NCI-H1417 treated with DMSO at 0.1 percent for 48 hours (cell line): ENCODE measurements at regions not wholly inside any gene's neighbourhood (a gene's known extent, or its start where the extent isn't known, plus 50 kb on each side); places are given as distances from the start of the nearest gene placed in this dataset.

Experiments
- DNase-seq: peaks from one replicate; lab custom pipeline; 2025; lab: John Stamatoyannopoulos, UW

- no peak for DNase-seq
Observed at GRCh38 chr11:110982214-110982613, 263.3 kb upstream of the POU2AF2 start.

- no peak for DNase-seq
Observed at GRCh38 chr11:110979696-110980095, 265.8 kb upstream of the POU2AF2 start.

GRCh38 chr11:110977661-110978060 is 265.4 kb upstream of the ARHGAP20 start:
- no peak for DNase-seq

- DNase-seq = no peak
Observed at GRCh38 chr11:110974731-110975130, 262.5 kb upstream of the ARHGAP20 start.

GRCh38 chr11:110973401-110973980 is 261.3 kb upstream of the ARHGAP20 start:
- no peak for DNase-seq

- DNase-seq = no peak
Observed at GRCh38 chr11:110972640-110973039, 260.4 kb upstream of the ARHGAP20 start.

- no peak for DNase-seq
Observed at GRCh38 chr11:110972106-110972505, 259.9 kb upstream of the ARHGAP20 start.

GRCh38 chr11:110971140-110971539 is 258.9 kb upstream of the ARHGAP20 start:
- DNase-seq = no peak

- DNase-seq = no peak
Observed at GRCh38 chr11:110968348-110969062, 256.3 kb upstream of the ARHGAP20 start.

GRCh38 chr11:110966131-110966530 is 253.9 kb upstream of the ARHGAP20 start:
- DNase-seq = no peak

GRCh38 chr11:110962921-110963320 is 250.7 kb upstream of the ARHGAP20 start:
- no peak for DNase-seq

- no peak for DNase-seq
Observed at GRCh38 chr11:110960167-110960566, 247.9 kb upstream of the ARHGAP20 start.

- no peak for DNase-seq
Observed at GRCh38 chr11:110958216-110958615, 246.0 kb upstream of the ARHGAP20 start.

- DNase-seq = no peak
Observed at GRCh38 chr11:110955776-110956175, 243.5 kb upstream of the ARHGAP20 start.

GRCh38 chr11:110951950-110952503 is 239.8 kb upstream of the ARHGAP20 start:
- no peak for DNase-seq

- no peak for DNase-seq
Observed at GRCh38 chr11:110951037-110951949, 239.1 kb upstream of the ARHGAP20 start.

GRCh38 chr11:110948112-110948511 is 235.9 kb upstream of the ARHGAP20 start:
- DNase-seq = no peak

- no peak for DNase-seq
Observed at GRCh38 chr11:110947096-110947495, 234.9 kb upstream of the ARHGAP20 start.

GRCh38 chr11:110939471-110939870 is 227.2 kb upstream of the ARHGAP20 start:
- no peak for DNase-seq

- DNase-seq = no peak
Observed at GRCh38 chr11:110935018-110935640, 222.9 kb upstream of the ARHGAP20 start.

- no peak for DNase-seq
Observed at GRCh38 chr11:110929129-110929528, 216.9 kb upstream of the ARHGAP20 start.

GRCh38 chr11:110928391-110928790 is 216.2 kb upstream of the ARHGAP20 start:
- DNase-seq = no peak
